ENCODE measurements at regions not wholly inside any gene's neighbourhood (a gene's known extent, or its start where the extent isn't known, plus 50 kb on each side); places are given as distances from the start of the nearest gene placed in this dataset.
"Not testable (repeated sequence)": the region's sequence is repeated elsewhere in the genome, so short reads cannot be mapped to it uniquely, and the experiment has no call there.

GRCh38 chr5:124962111-124962510 is 215.7 kb upstream of the ZNF608 start:
- Histone ChIP-seq H3K36me3 (ENCODE audit: control insufficient read depth, insufficient read depth, low read length) (no peaks in the 10 kb centered on the region), H3K27me3 (replicated peaks; ENCODE audit: control insufficient read depth, insufficient read depth, low read length) (no peaks in the 10 kb centered on the region), H3K4me3 (ENCODE audit: low read depth, low read length) (no peak overlapping the region), H3K4me1 (peaks cover 6% of the 10 kb centered on the region), H3K9me3 (no peaks in the 10 kb centered on the region)
- no peak for TF ChIP-seq CTCF (IDR thresholded peaks at IDR 0.05; ENCODE audit: insufficient read depth in 1 of 2, low read depth in 1 of 2, low read length in 1 of 2, severe bottlenecking in 1 of 2, unreplicated experiment in 1 of 2)
- Mint-ChIP-seq H3K36me3 (ENCODE audit: insufficient read depth, unreplicated experiment) (no peaks in the 10 kb centered on the region), H3K27me3 (ENCODE audit: insufficient read depth, unreplicated experiment) (no peaks in the 10 kb centered on the region), H3K4me3 (ENCODE audit: unreplicated experiment) (no peak overlapping the region), H3K4me1 (ENCODE audit: low read depth, unreplicated experiment) (peaks cover 9% of the 10 kb centered on the region), H3K9me3 (ENCODE audit: unreplicated experiment) (no peaks in the 10 kb centered on the region), H3K27ac (ENCODE audit: unreplicated experiment) (no peak overlapping the region)
- BruUV-seq (replicated peaks): no TSS peak
- ChIA-PET CTCF (no interaction called here), POLR2A (no interaction called here)
- DNase-seq: no peak
- intact Hi-C loops (cut with micrococcal nuclease; ENCODE audit: unreplicated experiment): no loop called here

- no peak overlapping the region for H3K4me3 ChIP-seq (ENCODE audit: low read depth, low read length)
- POLR2A ChIA-PET: no interaction called here
These were observed 216.3 kb upstream of the ZNF608 start for GRCh38 chr5:124962735-124963134.

GRCh38 chr5:124963236-124963919 is 216.9 kb upstream of the ZNF608 start:
- POLR2A ChIA-PET: no interaction called here
- no peaks in the 10 kb centered on the region for H3K9me3 ChIP-seq
- no peak for TF ChIP-seq CTCF (IDR thresholded peaks at IDR 0.05; ENCODE audit: insufficient read depth in 1 of 2, low read depth in 1 of 2, low read length in 1 of 2, severe bottlenecking in 1 of 2, unreplicated experiment in 1 of 2)
- H3K4me1 ChIP-seq: peaks cover 6% of the 10 kb centered on the region
- CTCF ChIA-PET: no interaction called here
- peaks cover 9% of the 10 kb centered on the region for H3K4me1 Mint-ChIP-seq (ENCODE audit: low read depth, unreplicated experiment)
- H3K27ac Mint-ChIP-seq (ENCODE audit: unreplicated experiment): no peak overlapping the region
- H3K36me3 ChIP-seq (ENCODE audit: control insufficient read depth, insufficient read depth, low read length): no peaks in the 10 kb centered on the region
- peak; percentile 55 to 61 for DNase-seq
- no peaks in the 10 kb centered on the region for H3K27me3 Mint-ChIP-seq (ENCODE audit: insufficient read depth, unreplicated experiment)
- no peak overlapping the region for H3K4me3 ChIP-seq (ENCODE audit: low read depth, low read length)
- no peaks in the 10 kb centered on the region for H3K27me3 ChIP-seq (replicated peaks; ENCODE audit: control insufficient read depth, insufficient read depth, low read length)
- intact Hi-C loops (cut with micrococcal nuclease; ENCODE audit: unreplicated experiment): no loop called here
- H3K4me3 Mint-ChIP-seq (ENCODE audit: unreplicated experiment): no peak overlapping the region
- H3K36me3 Mint-ChIP-seq (ENCODE audit: insufficient read depth, unreplicated experiment): no peaks in the 10 kb centered on the region
- H3K9me3 Mint-ChIP-seq (ENCODE audit: unreplicated experiment): no peaks in the 10 kb centered on the region
- BruUV-seq (replicated peaks): no TSS peak

More at GRCh38 chr5:124962735-124963134, 216.3 kb upstream of the ZNF608 start:
- H3K4me1 ChIP-seq: peaks cover 6% of the 10 kb centered on the region
- CTCF ChIA-PET: no interaction called here
- BruUV-seq (replicated peaks): no TSS peak
- Mint-ChIP-seq H3K4me3 (ENCODE audit: unreplicated experiment) (no peak overlapping the region), H3K36me3 (ENCODE audit: insufficient read depth, unreplicated experiment) (no peaks in the 10 kb centered on the region), H3K4me1 (ENCODE audit: low read depth, unreplicated experiment) (peaks cover 9% of the 10 kb centered on the region), H3K27me3 (ENCODE audit: insufficient read depth, unreplicated experiment) (no peaks in the 10 kb centered on the region), H3K27ac (ENCODE audit: unreplicated experiment) (no peak overlapping the region), H3K9me3 (ENCODE audit: unreplicated experiment) (no peaks in the 10 kb centered on the region)
- H3K9me3 ChIP-seq: no peaks in the 10 kb centered on the region
- H3K27me3 ChIP-seq (replicated peaks; ENCODE audit: control insufficient read depth, insufficient read depth, low read length): no peaks in the 10 kb centered on the region
- no peak for TF ChIP-seq CTCF (IDR thresholded peaks at IDR 0.05; ENCODE audit: insufficient read depth in 1 of 2, low read depth in 1 of 2, low read length in 1 of 2, severe bottlenecking in 1 of 2, unreplicated experiment in 1 of 2)
- no peaks in the 10 kb centered on the region for H3K36me3 ChIP-seq (ENCODE audit: control insufficient read depth, insufficient read depth, low read length)
- intact Hi-C loops (cut with micrococcal nuclease; ENCODE audit: unreplicated experiment): no loop called here
- DNase-seq: no peak

GRCh38 chr5:124966741-124967140 is 220.3 kb upstream of the ZNF608 start:
- H3K4me1 ChIP-seq; POLR2A ChIA-PET; DNase-seq; H3K36me3 Mint-ChIP-seq (ENCODE audit: insufficient read depth, unreplicated experiment); H3K9me3 ChIP-seq; intact Hi-C loops (cut with micrococcal nuclease; ENCODE audit: unreplicated experiment); H3K36me3 ChIP-seq (ENCODE audit: control insufficient read depth, insufficient read depth, low read length); H3K4me3 ChIP-seq (ENCODE audit: low read depth, low read length); BruUV-seq (replicated peaks); CTCF ChIA-PET; H3K27me3 ChIP-seq (replicated peaks; ENCODE audit: control insufficient read depth, insufficient read depth, low read length); H3K27me3 Mint-ChIP-seq (ENCODE audit: insufficient read depth, unreplicated experiment); H3K4me3 Mint-ChIP-seq (ENCODE audit: unreplicated experiment); H3K27ac Mint-ChIP-seq (ENCODE audit: unreplicated experiment): not testable (repeated sequence)
- H3K4me1 Mint-ChIP-seq (ENCODE audit: low read depth, unreplicated experiment): peaks cover 15% of the 10 kb centered on the region
- peaks cover 14% of the 10 kb centered on the region for H3K9me3 Mint-ChIP-seq (ENCODE audit: unreplicated experiment)

- H3K36me3 Mint-ChIP-seq (ENCODE audit: insufficient read depth, unreplicated experiment); H3K27me3 ChIP-seq (replicated peaks; ENCODE audit: control insufficient read depth, insufficient read depth, low read length); CTCF ChIA-PET; DNase-seq; H3K36me3 ChIP-seq (ENCODE audit: control insufficient read depth, insufficient read depth, low read length); H3K27me3 Mint-ChIP-seq (ENCODE audit: insufficient read depth, unreplicated experiment); POLR2A ChIA-PET; H3K4me1 ChIP-seq; H3K9me3 ChIP-seq; H3K4me3 ChIP-seq (ENCODE audit: low read depth, low read length); H3K4me3 Mint-ChIP-seq (ENCODE audit: unreplicated experiment); H3K4me1 Mint-ChIP-seq (ENCODE audit: low read depth, unreplicated experiment); intact Hi-C loops (cut with micrococcal nuclease; ENCODE audit: unreplicated experiment); BruUV-seq (replicated peaks): not testable (repeated sequence)
- peaks cover 14% of the 10 kb centered on the region for H3K9me3 Mint-ChIP-seq (ENCODE audit: unreplicated experiment)
- peak overlapping the region; percentile 9 for H3K27ac Mint-ChIP-seq (ENCODE audit: unreplicated experiment)
These were observed 223.9 kb upstream of the ZNF608 start for GRCh38 chr5:124970381-124970780.
